Omental fat pad (tissue), 3 donors: ENCODE measurements at regions not wholly inside any gene's neighbourhood (a gene's known extent, or its start where the extent isn't known, plus 50 kb on each side); places are given as distances from the start of the nearest gene placed in this dataset.

ENCODE experiments used
- ATAC-seq: fragments of 150-250 bp; one replicate; pipeline ENCODE4 v1.9.1; 2016; ENCODE audit warnings: mild to moderate bottlenecking, moderate library complexity; ENCODE audit not compliant: low FRiP score
- DNase-seq: peaks from one replicate; pipeline ENCODE4 v3.0.0-alpha.2; 2019; ENCODE audit warnings: low spot score
- TF ChIP-seq, protein P1 (sequence below), 3 donors: fragments of 450-650 bp; IDR thresholded peaks; one replicate each; pipeline ENCODE4 v1.5.1; 2016 to 2017; ENCODE audit warnings: antibody characterized with exemption in 3 of 3, mild to moderate bottlenecking in 3 of 3, moderate library complexity in 2 of 3

DNA sequence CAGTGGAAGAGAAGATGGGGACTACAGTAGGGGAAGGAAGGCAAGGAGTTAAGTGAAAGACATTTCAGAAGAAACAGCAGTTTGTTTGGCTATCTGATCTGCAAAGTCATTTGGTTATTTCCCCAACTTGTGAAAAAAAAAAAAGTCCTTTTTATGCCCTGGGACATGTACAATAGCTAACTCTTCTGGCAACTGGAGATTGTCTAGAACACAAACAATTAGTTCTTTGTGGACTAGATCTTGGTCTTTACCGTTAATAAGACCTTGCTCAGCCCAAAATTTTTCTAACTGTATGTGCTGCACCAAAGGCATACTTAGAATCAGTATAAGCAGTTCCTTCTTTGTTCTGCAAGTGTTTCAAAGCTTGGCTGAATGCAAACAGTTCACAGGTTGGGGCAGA lies 103.5 kb upstream of the NECTIN3 start:
- TF ChIP-seq, protein P1, sequence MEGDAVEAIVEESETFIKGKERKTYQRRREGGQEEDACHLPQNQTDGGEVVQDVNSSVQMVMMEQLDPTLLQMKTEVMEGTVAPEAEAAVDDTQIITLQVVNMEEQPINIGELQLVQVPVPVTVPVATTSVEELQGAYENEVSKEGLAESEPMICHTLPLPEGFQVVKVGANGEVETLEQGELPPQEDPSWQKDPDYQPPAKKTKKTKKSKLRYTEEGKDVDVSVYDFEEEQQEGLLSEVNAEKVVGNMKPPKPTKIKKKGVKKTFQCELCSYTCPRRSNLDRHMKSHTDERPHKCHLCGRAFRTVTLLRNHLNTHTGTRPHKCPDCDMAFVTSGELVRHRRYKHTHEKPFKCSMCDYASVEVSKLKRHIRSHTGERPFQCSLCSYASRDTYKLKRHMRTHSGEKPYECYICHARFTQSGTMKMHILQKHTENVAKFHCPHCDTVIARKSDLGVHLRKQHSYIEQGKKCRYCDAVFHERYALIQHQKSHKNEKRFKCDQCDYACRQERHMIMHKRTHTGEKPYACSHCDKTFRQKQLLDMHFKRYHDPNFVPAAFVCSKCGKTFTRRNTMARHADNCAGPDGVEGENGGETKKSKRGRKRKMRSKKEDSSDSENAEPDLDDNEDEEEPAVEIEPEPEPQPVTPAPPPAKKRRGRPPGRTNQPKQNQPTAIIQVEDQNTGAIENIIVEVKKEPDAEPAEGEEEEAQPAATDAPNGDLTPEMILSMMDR (IDR thresholded peaks at IDR 0.05), result no peak
- ATAC-seq, result no peak

DNA sequence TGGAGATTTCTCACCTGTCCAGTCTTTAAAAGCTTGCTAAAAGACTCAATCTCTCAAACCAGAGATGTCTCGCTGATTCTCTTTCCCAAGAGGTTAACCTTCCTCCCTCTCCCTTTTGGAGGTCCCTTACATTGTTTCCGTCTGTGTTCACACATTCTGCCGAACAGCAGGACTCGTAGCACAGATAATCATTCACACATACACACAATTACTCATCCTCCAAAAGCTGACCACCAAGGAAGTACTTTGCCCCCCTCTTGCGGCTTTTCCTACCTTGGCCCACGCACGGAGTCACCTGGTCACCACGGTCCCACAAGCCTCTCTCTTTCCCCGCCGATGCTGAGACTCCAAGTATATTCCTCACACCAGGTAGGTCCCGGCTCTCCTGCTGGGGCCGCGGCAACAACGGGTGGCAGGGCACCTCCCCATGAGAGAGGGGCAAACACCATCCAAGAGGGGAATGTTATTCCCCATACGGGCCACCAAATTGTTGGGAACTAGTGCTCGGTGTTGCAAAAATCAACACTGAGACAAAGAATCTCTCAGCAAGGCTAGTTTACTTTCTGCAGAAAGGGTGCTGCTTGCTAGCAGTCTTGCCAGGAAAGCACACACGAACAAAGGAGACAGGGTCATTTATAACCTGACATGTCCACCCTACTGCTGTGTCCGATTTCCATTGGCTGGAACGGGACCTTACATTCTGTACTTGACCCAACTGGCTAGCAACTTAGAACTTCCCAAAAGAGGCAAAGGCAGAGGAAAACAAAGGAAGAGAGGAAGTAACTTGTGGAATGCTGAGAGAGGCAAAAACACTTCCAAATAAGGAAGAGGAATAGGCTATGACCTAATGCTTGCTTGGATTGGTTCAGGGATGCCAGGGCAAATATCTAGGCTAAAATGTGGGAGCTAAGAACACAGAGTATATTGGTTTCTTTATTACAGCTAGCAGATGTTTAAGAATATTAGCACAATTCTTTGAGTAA lies 102.1 kb upstream of the NECTIN3 start:
- no peak for ATAC-seq
- DNase-seq, result no peak
- TF ChIP-seq, protein P1 (IDR thresholded peaks at IDR 0.05), result no peak

More for the DNA sequence above, 103.5 kb upstream of the NECTIN3 start:
- DNase-seq, result no peak

GRCh38 chr3:110971010-110971601 lies 100.5 kb upstream of the NECTIN3 start:
- DNase-seq (no peak), ATAC-seq (no peak)
- TF ChIP-seq, protein P1 (IDR thresholded peaks at IDR 0.05), result no peak

- TF ChIP-seq, protein P1 (IDR thresholded peaks at IDR 0.05), result no peak
- DNase-seq, result no peak
- ATAC-seq, result no peak
These were observed 98.2 kb upstream of the NECTIN3 start for GRCh38 chr3:110973263-110973895.

GRCh38 chr3:110974902-110975301 lies 96.7 kb upstream of the NECTIN3 start:
- ATAC-seq (no peak), DNase-seq (no peak)
- TF ChIP-seq, protein P1 (IDR thresholded peaks at IDR 0.05), result no peak

- no peak for ATAC-seq
- TF ChIP-seq, protein P1 (IDR thresholded peaks at IDR 0.05), result no peak
These were observed 87.0 kb upstream of the NECTIN3 start for GRCh38 chr3:110984456-110985250.

More at GRCh38 chr3:110984456-110985250, 87.0 kb upstream of the NECTIN3 start:
- DNase-seq, result no peak
